Right lobe of liver (tissue), 6 donors: ENCODE measurements at regions not wholly inside any gene's neighbourhood (a gene's known extent, or its start where the extent isn't known, plus 50 kb on each side); places are given as distances from the start of the nearest gene placed in this dataset.

Experiments
- ATAC-seq, 4 donors: fragments of 200-7000 bp; cut with Tn5 transposase; one replicate each; pipeline ENCODE4 v1.9.1; 2020; ENCODE audit warnings: mild to moderate bottlenecking in 4 of 4, moderate library complexity in 4 of 4
- DNase-seq, 3 donors: peaks; one replicate each; pipeline ENCODE4 v3.0.0-alpha.2; 2020
- H3K27ac ChIP-seq, 3 donors: fragments of 200-600 bp; one replicate each; pipeline ENCODE4 v1.8.0; 2022
- H3K27me3 ChIP-seq, 2 donors: fragments of 200-600 bp; one replicate each; pipeline ENCODE4 v1.8.0; 2022
- H3K36me3 ChIP-seq, 4 donors: fragments of 200-600 bp; sonication (generic) in 1 of 4; one replicate each; pipeline versions ENCODE4 v1.5.1 to v1.8.0; 2017 to 2022; ENCODE audit warnings: control low read depth in 1 of 4
- H3K4me1 ChIP-seq, 4 donors: fragments of 200-600 bp; sonication (generic) in 1 of 4; one replicate each; pipeline versions ENCODE4 v1.5.1 to v1.8.0; 2017 to 2022; ENCODE audit warnings: control low read depth in 1 of 4
- H3K4me3 ChIP-seq, 3 donors: fragments of 200-600 bp; one replicate each; pipeline ENCODE4 v1.8.0; 2022
- H3K9me3 ChIP-seq, 4 donors: fragments of 200-600 bp; sonication (generic) in 1 of 4; one replicate each; pipeline versions ENCODE4 v1.5.1 to v1.8.0; 2017 to 2022; ENCODE audit warnings: control low read depth in 1 of 4
- CTCF ChIP-seq, 4 donors: fragments of 200-600 bp in 3 of 4; fragments of 450-650 bp in 1 of 4; IDR thresholded peaks; one replicate each; pipeline versions ENCODE4 v1.5.1 to v1.8.0; 2016 to 2022; ENCODE audit warnings: antibody characterized with exemption in 4 of 4, mild to moderate bottlenecking in 2 of 4
- POLR2A ChIP-seq: fragments of 450-650 bp; IDR thresholded peaks from one replicate; pipeline ENCODE4 v1.6.1; 2017; ENCODE audit warnings: antibody characterized with exemption, mild to moderate bottlenecking
- WGBS: methylation state at CpG from one replicate; pipeline ENCODE4 v1.1.6; 2018; ENCODE audit warnings: low coverage, low lambda C conversion rate; ENCODE audit not compliant: insufficient coverage; ENCODE audit errors: missing lambda C conversion rate; 5-methylcytosine and 5-hydroxymethylcytosine counted together
- intact Hi-C, 2 donors: fragments of 100-400 bp; cut with DNase I; formaldehyde crosslinking; loops; one replicate each; pipeline versions ENCODE4 v1.11.2 to v1.14.1; 2022
- donor health status: DM: no; HTN: yes; CAD: no.
- donor health status: DM: no; HTN: no; CAD: no.
- donor health status: DM: no; HTN: no; CAD: no.
- donor health status: DM: no; HTN: yes; CAD: no.
- donor health status: DM: no; HTN: yes; CAD: no.

- TF ChIP-seq POLR2A (no peak), CTCF (IDR thresholded peaks at IDR 0.05) (no peak)
- DNase-seq (peak in 1 of 3 donors; percentile 47), ATAC-seq (peak; percentile 73 to 81 (median 80))
- WGBS = 25% methylated on average over 2 of the region's 4 CpGs
- H3K4me3 ChIP-seq = no peak overlapping the region
- no peaks in the 10 kb centered on the region for H3K36me3 ChIP-seq
- no peaks in the 10 kb centered on the region for H3K9me3 ChIP-seq
- intact Hi-C loops = no loop called here
- no peaks in the 10 kb centered on the region for H3K27me3 ChIP-seq
- H3K4me1 ChIP-seq = peaks cover under 1 to 38% (median 17%) of the 10 kb centered on the region in 4 donors
- no peak overlapping the region for H3K27ac ChIP-seq
These were observed 312.9 kb upstream of the RASGRP1 start for GRCh38 chr15:38877471-38877870.

DNA sequence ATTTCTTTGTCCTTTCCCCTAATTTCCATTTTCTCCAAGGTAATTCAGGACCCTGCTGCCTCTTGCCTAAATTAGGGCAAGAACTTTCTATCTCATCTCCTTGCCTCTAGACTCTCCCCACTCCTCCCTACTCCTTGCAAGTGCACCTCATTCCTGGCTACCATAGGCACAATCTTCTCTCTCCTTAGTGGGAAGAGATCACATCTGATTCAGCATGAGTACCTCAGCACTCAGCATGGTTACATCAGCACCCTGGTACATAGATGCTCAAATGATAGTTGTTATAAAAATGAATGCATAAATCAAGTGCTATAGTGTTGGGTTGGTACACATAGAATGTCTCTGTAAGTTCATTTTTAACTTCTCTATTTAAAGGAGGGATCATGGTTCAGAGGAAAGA is 313.4 kb upstream of the RASGRP1 start:
- intact Hi-C loops = no loop called here
- DNase-seq (no peak), ATAC-seq (no peak)
- Histone ChIP-seq H3K9me3 (no peaks in the 10 kb centered on the region), H3K4me3 (no peak overlapping the region), H3K36me3 (no peaks in the 10 kb centered on the region), H3K27ac (no peak overlapping the region), H3K4me1 (peaks cover 2 to 36% (median 16%) of the 10 kb centered on the region in 4 donors), H3K27me3 (no peaks in the 10 kb centered on the region)
- no peak for TF ChIP-seq POLR2A
- TF ChIP-seq CTCF (IDR thresholded peaks at IDR 0.05) = no peak

DNA sequence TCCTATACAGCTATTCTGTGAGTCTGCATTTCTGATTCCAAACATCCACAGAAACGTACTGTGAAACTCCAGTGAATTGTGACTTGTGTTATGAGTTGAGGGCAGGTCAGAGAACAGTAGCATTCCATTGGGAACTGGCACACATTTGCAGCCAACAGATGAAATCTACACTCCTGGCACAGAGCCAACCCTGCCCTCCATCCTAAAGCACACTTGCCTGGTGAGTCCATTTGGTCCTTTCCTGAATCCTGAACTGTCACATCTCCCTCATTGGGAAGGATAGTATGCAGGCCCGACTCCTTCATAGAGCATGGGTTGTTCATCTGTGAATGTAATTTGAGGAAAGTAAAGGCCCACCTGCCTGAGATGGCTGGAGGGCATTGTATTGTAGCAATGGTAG is 314.3 kb upstream of the RASGRP1 start:
- Histone ChIP-seq H3K27me3 (no peaks in the 10 kb centered on the region), H3K27ac (no peak overlapping the region), H3K4me1 (peaks cover 2 to 27% (median 10%) of the 10 kb centered on the region in 4 donors), H3K9me3 (no peaks in the 10 kb centered on the region), H3K36me3 (no peaks in the 10 kb centered on the region), H3K4me3 (no peak overlapping the region)
- WGBS = 27% methylated on average over 1 of the region's 2 CpGs
- ATAC-seq (no peak), DNase-seq (no peak)
- intact Hi-C loops = no loop called here
- TF ChIP-seq POLR2A (no peak), CTCF (IDR thresholded peaks at IDR 0.05) (no peak)

DNA sequence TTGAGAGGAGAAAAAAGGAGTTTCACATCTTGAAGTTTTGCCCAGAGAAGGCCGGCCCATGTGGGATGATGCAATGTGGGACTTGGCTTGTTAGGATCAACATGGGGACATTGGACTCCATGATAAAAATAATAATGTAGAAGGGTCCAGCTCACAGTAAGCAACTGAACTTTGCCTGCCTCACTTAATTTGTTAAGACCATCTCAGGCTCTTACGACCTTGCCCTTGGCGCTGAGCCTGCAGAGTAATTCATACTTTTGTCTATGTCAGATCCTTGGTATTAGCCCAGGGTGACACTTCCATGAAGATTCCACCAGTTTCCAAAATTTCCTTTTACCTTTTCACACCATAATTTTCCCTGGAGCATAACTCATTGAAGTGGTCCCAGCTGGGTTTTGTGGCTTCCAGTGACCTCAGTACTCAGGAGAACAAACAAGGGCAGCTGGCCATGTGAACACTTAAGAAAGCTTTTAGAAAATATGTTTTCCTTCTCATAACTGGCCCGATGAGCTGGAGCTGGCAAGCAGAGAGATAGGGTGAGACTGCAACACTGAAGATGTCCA is 315.4 kb upstream of the RASGRP1 start:
- TF ChIP-seq POLR2A (no peak), CTCF (IDR thresholded peaks at IDR 0.05) (no peak)
- no peak overlapping the region for H3K27ac ChIP-seq
- peaks cover 2 to 23% (median 9%) of the 10 kb centered on the region in 4 donors for H3K4me1 ChIP-seq
- H3K36me3 ChIP-seq = no peaks in the 10 kb centered on the region
- intact Hi-C loops = no loop called here
- ATAC-seq (peak; percentile 36 to 69 (median 45)), DNase-seq (peak in 1 of 3 donors; percentile 50)
- H3K4me3 ChIP-seq = no peak overlapping the region
- no peaks in the 10 kb centered on the region for H3K9me3 ChIP-seq
- no peaks in the 10 kb centered on the region for H3K27me3 ChIP-seq
- WGBS = 62% methylated on average over 4 of the region's 4 CpGs

- ATAC-seq (no peak), DNase-seq (no peak)
- Histone ChIP-seq H3K4me3 (no peak overlapping the region), H3K9me3 (no peaks in the 10 kb centered on the region), H3K27ac (no peak overlapping the region), H3K4me1 (peaks cover 2 to 23% (median 7%) of the 10 kb centered on the region in 4 donors), H3K36me3 (no peaks in the 10 kb centered on the region), H3K27me3 (no peaks in the 10 kb centered on the region)
- WGBS = 46% methylated on average over 3 of the region's 3 CpGs
- intact Hi-C loops = no loop called here
- TF ChIP-seq POLR2A (no peak), CTCF (IDR thresholded peaks at IDR 0.05) (no peak)
These were observed 317.6 kb upstream of the RASGRP1 start for GRCh38 chr15:38882221-38882620.
